GM12873 (cell line): ENCODE measurements at regions not wholly inside any gene's neighbourhood (a gene's known extent, or its start where the extent isn't known, plus 50 kb on each side); places are given as distances from the start of the nearest gene placed in this dataset.

Experiments used
- TF ChIP-seq, protein P1 (sequence below): IDR thresholded peaks from 2 replicates; pipeline ENCODE4 v1.5.1; 2012; ENCODE audit warnings: low read depth, mild to moderate bottlenecking, moderate library complexity, low read length, control low read depth; ENCODE audit not compliant: insufficient read depth; ENCODE audit errors: missing control alignments

- TF ChIP-seq, protein P1, sequence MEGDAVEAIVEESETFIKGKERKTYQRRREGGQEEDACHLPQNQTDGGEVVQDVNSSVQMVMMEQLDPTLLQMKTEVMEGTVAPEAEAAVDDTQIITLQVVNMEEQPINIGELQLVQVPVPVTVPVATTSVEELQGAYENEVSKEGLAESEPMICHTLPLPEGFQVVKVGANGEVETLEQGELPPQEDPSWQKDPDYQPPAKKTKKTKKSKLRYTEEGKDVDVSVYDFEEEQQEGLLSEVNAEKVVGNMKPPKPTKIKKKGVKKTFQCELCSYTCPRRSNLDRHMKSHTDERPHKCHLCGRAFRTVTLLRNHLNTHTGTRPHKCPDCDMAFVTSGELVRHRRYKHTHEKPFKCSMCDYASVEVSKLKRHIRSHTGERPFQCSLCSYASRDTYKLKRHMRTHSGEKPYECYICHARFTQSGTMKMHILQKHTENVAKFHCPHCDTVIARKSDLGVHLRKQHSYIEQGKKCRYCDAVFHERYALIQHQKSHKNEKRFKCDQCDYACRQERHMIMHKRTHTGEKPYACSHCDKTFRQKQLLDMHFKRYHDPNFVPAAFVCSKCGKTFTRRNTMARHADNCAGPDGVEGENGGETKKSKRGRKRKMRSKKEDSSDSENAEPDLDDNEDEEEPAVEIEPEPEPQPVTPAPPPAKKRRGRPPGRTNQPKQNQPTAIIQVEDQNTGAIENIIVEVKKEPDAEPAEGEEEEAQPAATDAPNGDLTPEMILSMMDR: no peak
Measured at GRCh38 chr16:61362585-61362984, 673.7 kb downstream of the CDH8 start.

DNA sequence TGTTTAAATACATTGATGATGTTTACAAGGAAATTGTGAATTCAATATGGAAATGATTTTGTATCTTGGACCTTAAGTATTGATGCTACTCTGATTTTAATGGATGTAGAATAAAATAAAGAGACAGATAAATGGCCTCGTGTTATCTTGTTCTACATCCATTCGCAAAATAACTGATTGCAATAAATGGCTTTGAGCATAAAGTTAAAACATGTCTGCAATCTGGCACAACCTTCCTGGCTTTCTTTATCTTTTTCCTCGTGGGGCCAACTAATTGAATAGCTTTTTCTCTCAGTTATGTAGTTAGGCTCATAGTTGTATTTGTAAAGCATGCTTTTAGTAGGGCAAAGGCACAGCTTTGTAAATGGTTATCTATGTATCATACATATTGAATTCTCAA is 691.4 kb downstream of the CDH8 start:
- TF ChIP-seq, protein P1: no peak

- TF ChIP-seq, protein P1: no peak
Measured at GRCh38 chr16:61332461-61332860, 703.8 kb downstream of the CDH8 start.

DNA sequence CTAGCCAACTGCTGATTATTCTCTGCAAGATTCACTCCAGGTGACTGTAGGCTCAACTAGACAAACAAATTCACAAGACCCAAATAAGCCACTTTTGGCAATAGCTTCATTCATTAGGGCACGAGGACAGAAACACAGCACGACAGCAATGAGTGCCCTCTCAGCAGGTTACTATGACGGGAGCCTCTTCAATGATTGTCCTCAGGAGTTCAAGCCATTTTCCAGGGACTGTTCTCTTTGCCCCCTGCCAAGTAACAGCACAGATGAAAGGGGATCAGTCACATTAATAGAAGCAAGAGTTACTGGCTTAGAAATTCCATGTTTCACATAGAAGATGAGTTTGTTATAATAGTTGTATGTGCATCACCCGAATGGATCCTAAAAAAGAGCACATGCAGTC is 712.2 kb downstream of the CDH8 start:
- TF ChIP-seq, protein P1: no peak

GRCh38 chr16:61323456-61323855 is 712.8 kb downstream of the CDH8 start:
- TF ChIP-seq, protein P1: no peak

DNA sequence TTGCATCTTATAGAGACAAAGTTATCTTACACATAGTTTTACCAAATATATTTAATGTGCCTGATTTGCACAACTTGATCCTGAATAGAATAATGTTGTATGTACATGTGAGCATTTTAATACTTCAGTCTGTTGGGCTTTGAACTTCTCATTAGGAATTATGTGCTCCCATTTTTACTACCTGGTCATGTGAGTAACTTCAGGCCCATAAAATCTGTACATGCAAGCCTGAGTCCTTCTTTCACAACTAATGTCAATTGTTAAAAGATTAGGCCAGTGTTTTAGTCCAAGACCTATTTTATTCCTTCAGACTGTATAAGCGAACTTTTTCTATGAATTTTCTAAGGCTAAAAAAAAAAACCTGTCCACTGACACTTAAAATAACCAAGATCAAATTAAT is 715.4 kb downstream of the CDH8 start:
- TF ChIP-seq, protein P1: no peak

DNA sequence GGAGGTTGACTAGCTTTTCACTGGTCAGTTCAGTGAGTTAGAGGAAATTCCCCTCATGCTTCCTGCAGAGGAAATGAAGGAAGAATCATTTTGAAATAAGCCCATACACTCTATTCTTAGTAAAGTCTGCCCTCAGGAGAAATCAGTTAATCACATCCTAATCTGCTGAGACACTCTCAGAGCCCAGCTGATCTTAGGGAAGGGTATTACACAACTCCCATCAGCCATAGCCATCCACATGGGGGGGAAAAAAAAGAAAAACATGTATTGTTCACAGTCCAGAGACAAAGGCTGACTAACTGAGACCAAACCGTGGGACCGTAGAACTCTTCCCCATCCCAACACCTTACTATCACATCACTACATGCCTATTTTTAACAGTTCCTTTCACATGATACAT is 722.3 kb downstream of the CDH8 start:
- TF ChIP-seq, protein P1: no peak
